Calu3 (cell line): ENCODE measurements at regions not wholly inside any gene's neighbourhood (a gene's known extent, or its start where the extent isn't known, plus 50 kb on each side); places are given as distances from the start of the nearest gene placed in this dataset.

Experiments
- BruUV-seq: library from RNA; stranded (reverse); fragments of 400-500 nt; replicated peaks from 2 replicates; lab custom pipeline; 2021; lab: Mats Ljungman, UMichigan
- CTCF ChIA-PET: fragments of 300-600 bp; sonication (Branson Sonifier 250); formaldehyde crosslinking; loops from one replicate; lab custom pipeline; 2022; ENCODE audit warnings: antibody characterized with exemption; lab: Charles Lee
- DNase-seq: peaks from one replicate; pipeline ENCODE4 v3.0.0; 2022
- H3K27ac Mint-ChIP-seq: one replicate; pipeline ENCODE4 v1.8.0; 2022; ENCODE audit warnings: mixed read lengths; ENCODE audit not compliant: unreplicated experiment
- H3K27me3 Mint-ChIP-seq: one replicate; pipeline ENCODE4 v1.8.0; 2022; ENCODE audit warnings: mixed read lengths; ENCODE audit not compliant: unreplicated experiment
- H3K36me3 Mint-ChIP-seq: one replicate; pipeline ENCODE4 v1.8.0; 2022; ENCODE audit warnings: mild to moderate bottlenecking, moderate library complexity, mixed read lengths; ENCODE audit not compliant: insufficient read depth, unreplicated experiment
- H3K4me1 Mint-ChIP-seq: one replicate; pipeline ENCODE4 v1.8.0; 2022; ENCODE audit warnings: mild to moderate bottlenecking, low read depth, mixed read lengths; ENCODE audit not compliant: unreplicated experiment
- H3K4me3 Mint-ChIP-seq: one replicate; pipeline ENCODE4 v1.8.0; 2022; ENCODE audit warnings: mild to moderate bottlenecking, low read depth, moderate library complexity, mixed read lengths; ENCODE audit not compliant: unreplicated experiment
- H3K9me3 Mint-ChIP-seq: one replicate; pipeline ENCODE4 v1.8.0; 2022; ENCODE audit warnings: low read depth, mixed read lengths; ENCODE audit not compliant: unreplicated experiment
- CTCF ChIP-seq: fragments of 200-600 bp; IDR thresholded peaks from one replicate; pipeline ENCODE4 v1.8.0; 2022; ENCODE audit warnings: antibody characterized with exemption; ENCODE audit not compliant: unreplicated experiment
- intact Hi-C: fragments of 100-400 bp; cut with micrococcal nuclease; formaldehyde crosslinking; loops from one replicate; pipeline ENCODE4 v1.10.0; 2022; ENCODE audit not compliant: unreplicated experiment

DNA sequence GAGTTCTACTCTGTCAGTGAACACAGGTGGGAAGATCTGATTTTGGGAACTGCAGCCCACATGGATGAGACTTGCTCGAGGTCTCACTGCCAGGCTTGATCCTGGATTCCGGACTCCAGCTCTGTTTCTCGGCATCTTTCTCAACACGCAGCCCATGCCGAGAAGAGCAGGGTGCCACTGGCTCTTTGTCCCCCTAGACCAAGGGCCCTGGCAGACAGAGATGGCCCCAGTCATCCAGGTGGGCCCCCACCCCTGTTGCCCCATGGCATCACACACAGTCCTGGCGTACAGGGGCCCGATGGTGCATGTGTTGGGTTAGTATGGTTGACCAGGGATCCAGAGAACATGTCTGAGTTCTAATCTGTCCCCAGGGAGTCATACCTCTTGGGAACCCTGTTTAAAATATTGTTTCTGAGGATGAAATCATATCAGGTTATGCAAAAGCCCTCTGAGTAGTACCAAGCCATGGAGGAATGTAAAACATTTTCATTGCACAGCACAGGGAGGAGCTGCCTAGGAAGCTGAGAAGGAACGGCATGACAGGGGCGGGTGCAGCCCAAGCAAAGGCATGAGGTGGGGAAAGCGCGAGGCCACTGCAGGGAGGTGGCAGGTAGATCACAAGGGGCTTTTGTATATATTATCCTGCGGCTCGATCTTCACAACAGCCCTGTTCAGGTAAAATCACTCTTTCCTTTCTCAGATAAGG is 320.6 kb downstream of the UACA start:
- CTCF ChIA-PET = interaction anchor here (0.6 to 0.9 kb wide), 2 partner anchors 13 to 948 kb away, joined by 3 to 7 read pairs; no protein-coding TSS in a partner anchor
- H3K36me3 Mint-ChIP-seq = no peaks in the 10 kb centered on the region
- H3K9me3 Mint-ChIP-seq = no peaks in the 10 kb centered on the region
- intact Hi-C loops = no loop called here
- no TSS peak for BruUV-seq
- no peak for TF ChIP-seq CTCF
- H3K27me3 Mint-ChIP-seq = peaks cover 55% of the 10 kb centered on the region
- DNase-seq = no peak
- H3K4me1 Mint-ChIP-seq = peaks cover 7% of the 10 kb centered on the region
- no peak overlapping the region for H3K4me3 Mint-ChIP-seq
- H3K27ac Mint-ChIP-seq = no peak overlapping the region

DNA sequence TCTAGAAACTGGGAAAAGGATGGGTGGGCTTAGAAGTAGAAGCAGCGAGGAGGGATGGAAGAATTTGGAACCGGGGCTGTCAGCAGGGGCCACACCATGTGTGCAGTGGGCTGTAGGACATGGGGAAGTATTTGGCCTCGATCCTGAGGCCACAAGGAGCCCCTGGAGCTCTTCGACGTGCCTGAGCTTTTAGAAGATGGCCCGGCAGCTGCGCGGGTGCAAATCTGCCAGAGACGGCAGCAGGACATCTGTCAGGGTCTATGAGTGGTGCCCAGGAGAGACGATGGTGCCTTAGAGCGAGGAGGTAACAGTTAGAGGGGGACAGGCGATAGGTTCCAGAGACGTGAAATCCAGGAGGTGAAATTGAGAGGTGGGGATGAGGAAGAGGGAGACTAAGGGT is 321.1 kb downstream of the UACA start:
- H3K4me1 Mint-ChIP-seq = peaks cover 7% of the 10 kb centered on the region
- no peak overlapping the region for H3K4me3 Mint-ChIP-seq
- H3K27me3 Mint-ChIP-seq = peaks cover 50% of the 10 kb centered on the region
- no peak overlapping the region for H3K27ac Mint-ChIP-seq
- no peaks in the 10 kb centered on the region for H3K9me3 Mint-ChIP-seq
- CTCF ChIA-PET = no interaction called here
- no peak for DNase-seq
- no peaks in the 10 kb centered on the region for H3K36me3 Mint-ChIP-seq
- intact Hi-C loops = no loop called here
- no TSS peak for BruUV-seq
- TF ChIP-seq CTCF = no peak

DNA sequence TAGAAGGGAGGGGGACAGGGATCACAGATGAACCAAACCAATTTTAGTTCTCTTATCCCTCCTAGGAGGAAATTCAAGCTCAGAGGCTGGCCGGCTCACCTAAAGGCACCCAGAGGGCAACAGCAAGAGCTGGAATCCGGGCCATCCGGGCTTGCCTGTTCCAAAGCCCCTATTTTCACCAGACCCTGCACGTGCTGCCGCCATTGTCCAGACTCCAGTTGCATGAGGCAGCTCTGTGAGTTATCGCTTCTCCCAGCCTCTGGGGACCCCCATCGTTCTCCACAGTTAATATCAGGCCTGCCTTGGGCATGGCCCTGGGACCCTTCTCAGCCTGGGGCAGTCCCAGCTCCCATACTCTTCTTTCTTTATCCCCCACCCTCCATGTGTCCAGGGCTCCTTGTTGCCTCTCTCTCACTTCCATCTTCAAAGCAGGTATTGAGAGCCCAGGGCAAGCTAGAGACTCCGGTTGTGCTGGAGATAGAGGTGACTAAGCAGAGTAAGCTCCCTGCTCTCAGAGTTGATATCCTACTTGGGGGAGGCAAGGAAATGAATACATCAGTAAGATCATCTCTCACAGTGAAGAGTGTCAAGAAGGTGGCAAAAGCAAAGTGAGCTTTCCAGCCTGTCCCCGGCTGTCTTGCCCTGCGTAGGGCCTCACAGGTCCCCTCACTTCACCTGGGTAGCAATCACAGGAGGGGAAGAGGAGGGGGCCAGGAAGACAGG is 322.8 kb downstream of the UACA start:
- intact Hi-C loops = no loop called here
- Mint-ChIP-seq H3K9me3 (no peaks in the 10 kb centered on the region), H3K4me3 (no peak overlapping the region), H3K36me3 (no peaks in the 10 kb centered on the region), H3K27ac (no peak overlapping the region), H3K4me1 (peaks cover 13% of the 10 kb centered on the region), H3K27me3 (peaks cover 42% of the 10 kb centered on the region)
- TF ChIP-seq CTCF = no peak
- no peak for DNase-seq
- no TSS peak for BruUV-seq
- CTCF ChIA-PET = interaction anchor here (1.6 kb wide), 1 partner anchor 35 kb away, joined by 3 read pairs; no protein-coding TSS in a partner anchor

GRCh38 chr15:70439880-70440279 is 323.5 kb downstream of the UACA start:
- BruUV-seq = no TSS peak
- no peak overlapping the region for H3K27ac Mint-ChIP-seq
- no peak for DNase-seq
- H3K27me3 Mint-ChIP-seq = peaks cover 39% of the 10 kb centered on the region
- CTCF ChIA-PET = interaction anchor here (1.6 kb wide), 1 partner anchor 35 kb away, joined by 3 read pairs; no protein-coding TSS in a partner anchor
- no peak overlapping the region for H3K4me3 Mint-ChIP-seq
- no peaks in the 10 kb centered on the region for H3K36me3 Mint-ChIP-seq
- no peaks in the 10 kb centered on the region for H3K9me3 Mint-ChIP-seq
- peaks cover 20% of the 10 kb centered on the region for H3K4me1 Mint-ChIP-seq
- TF ChIP-seq CTCF = no peak
- intact Hi-C loops = loop anchor here (10.0 kb wide), 1 partner anchor 145 kb away; no protein-coding TSS in a partner anchor
